ENCODE measurements at regions not wholly inside any gene's neighbourhood (a gene's known extent, or its start where the extent isn't known, plus 50 kb on each side); places are given as distances from the start of the nearest gene placed in this dataset.

DNA sequence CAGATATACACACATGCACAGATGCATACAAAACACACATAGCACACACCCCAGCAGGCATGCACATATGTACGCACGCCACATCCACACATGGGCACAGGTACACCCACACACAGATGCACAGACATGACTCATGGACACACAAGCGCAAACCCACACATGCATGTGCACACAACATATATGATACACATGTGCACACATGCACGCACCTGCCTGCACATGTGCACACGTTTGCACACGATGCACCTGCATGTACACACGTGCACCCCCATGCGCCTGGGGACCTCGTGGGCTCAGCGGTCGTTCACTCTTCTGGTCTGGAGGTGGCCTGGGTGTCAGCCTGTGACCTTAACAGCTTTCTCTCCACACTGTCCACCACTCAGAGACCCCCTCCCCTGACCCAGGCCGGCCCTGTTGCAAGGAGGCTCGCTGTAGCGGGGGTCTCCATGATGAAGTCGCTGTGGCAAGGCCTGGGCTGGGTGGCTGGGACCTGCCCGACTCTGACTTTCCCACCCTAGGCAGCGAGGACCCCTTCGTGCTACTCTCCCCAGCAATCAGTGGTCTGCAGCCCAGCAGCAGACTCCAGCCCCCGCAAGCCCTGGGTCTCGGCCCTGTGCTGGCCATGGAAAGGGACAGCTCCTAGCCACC, 92.1 kb upstream of the TTC34 start:
- Mint-ChIP-seq H3K27ac (ENCODE audit: unreplicated experiment) (no peak overlapping the region), H3K36me3 (ENCODE audit: low read depth) (peaks cover 13% of the 10 kb centered on the region), H3K4me1 (no peaks in the 10 kb centered on the region), H3K9me3 (peaks cover 12% of the 10 kb centered on the region), H3K4me3 (no peak overlapping the region), H3K27me3 (ENCODE audit: low read depth) (no peaks in the 10 kb centered on the region)
- DNase-seq (ENCODE audit: low read depth, low spot score) = no peak
- TF ChIP-seq CTCF (conservative IDR thresholded peaks at IDR 0.05) = no peak

DNA sequence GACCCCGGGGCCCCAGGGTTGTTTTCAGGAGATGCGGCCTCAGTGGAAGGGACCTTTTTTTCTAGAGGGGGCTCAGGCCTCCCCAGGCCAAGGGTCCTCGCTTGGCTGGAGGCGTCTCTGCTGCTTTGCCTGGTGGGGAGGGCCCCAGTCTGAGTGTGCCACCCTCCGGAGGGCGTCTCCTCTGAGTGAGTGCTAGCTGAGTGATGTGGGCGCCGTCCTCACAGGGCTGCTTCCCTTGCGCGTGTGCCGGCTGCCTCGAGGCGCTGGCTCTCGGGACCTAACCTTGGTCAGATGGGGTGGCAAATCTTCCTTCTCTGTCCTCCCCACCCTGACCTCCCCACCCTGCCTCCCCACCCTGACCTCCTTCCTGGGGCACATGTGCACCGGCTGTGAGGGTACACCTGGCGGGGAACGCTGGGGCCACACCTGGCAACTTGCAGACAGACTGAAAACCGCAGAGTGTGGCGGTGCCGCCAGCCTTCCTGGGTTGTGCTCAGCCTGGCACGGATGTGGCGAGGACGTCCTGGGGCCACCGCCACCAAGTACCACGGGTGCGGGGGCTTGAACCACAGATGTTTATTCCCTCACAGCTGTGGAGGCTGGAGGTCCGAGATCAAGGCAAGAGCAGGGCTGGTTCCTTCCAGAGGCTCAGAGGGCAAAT, 93.0 kb upstream of the TTC34 start:
- Mint-ChIP-seq H3K9me3 (peaks cover 12% of the 10 kb centered on the region), H3K27me3 (ENCODE audit: low read depth) (no peaks in the 10 kb centered on the region), H3K27ac (ENCODE audit: unreplicated experiment) (no peak overlapping the region), H3K4me3 (no peak overlapping the region), H3K4me1 (no peaks in the 10 kb centered on the region), H3K36me3 (ENCODE audit: low read depth) (peaks cover 13% of the 10 kb centered on the region)
- no peak for TF ChIP-seq CTCF (conservative IDR thresholded peaks at IDR 0.05)
- DNase-seq (ENCODE audit: low read depth, low spot score) = no peak

GRCh38 chr1:2896824-2897223, 95.3 kb upstream of the TTC34 start:
- Mint-ChIP-seq H3K27ac (ENCODE audit: unreplicated experiment) (no peak overlapping the region), H3K4me1 (no peaks in the 10 kb centered on the region), H3K36me3 (ENCODE audit: low read depth) (peaks cover 13% of the 10 kb centered on the region), H3K9me3 (peaks cover 12% of the 10 kb centered on the region), H3K27me3 (ENCODE audit: low read depth) (no peaks in the 10 kb centered on the region), H3K4me3 (no peak overlapping the region)
- DNase-seq (ENCODE audit: low read depth, low spot score) = no peak
- TF ChIP-seq CTCF (conservative IDR thresholded peaks at IDR 0.05) = no peak

DNA sequence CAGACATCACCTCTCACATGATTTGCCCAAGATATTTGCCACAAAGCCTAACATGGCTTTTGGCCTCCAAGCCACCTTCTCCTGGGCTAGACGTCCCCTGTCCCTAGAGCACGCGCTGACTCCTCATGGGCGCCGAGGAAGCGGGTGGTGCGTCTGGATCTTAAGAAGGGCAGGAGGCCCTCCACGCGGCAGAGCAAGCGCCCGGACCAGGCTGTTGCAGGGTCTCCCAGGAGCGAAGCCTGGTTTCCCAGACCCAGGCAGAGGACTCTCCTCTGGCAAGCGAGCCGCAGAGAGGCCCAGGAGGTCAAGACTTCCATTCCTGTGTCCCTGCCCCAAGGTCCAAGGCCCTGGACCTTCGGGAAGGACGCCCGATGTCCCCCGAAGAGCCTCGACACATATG, 101.7 kb upstream of the TTC34 start:
- no peak for DNase-seq (ENCODE audit: low read depth, low spot score)
- peaks cover 8% of the 10 kb centered on the region for H3K36me3 Mint-ChIP-seq (ENCODE audit: low read depth)
- no peaks in the 10 kb centered on the region for H3K4me1 Mint-ChIP-seq
- peaks cover 3% of the 10 kb centered on the region for H3K9me3 Mint-ChIP-seq
- no peak overlapping the region for H3K4me3 Mint-ChIP-seq
- H3K27ac Mint-ChIP-seq (ENCODE audit: unreplicated experiment) = no peak overlapping the region
- no peak for TF ChIP-seq CTCF (conservative IDR thresholded peaks at IDR 0.05)
- H3K27me3 Mint-ChIP-seq (ENCODE audit: low read depth) = no peaks in the 10 kb centered on the region

GRCh38 chr1:2904191-2904590, 102.7 kb upstream of the TTC34 start:
- no peak for TF ChIP-seq CTCF (conservative IDR thresholded peaks at IDR 0.05)
- H3K27ac Mint-ChIP-seq (ENCODE audit: unreplicated experiment) = no peak overlapping the region
- H3K27me3 Mint-ChIP-seq (ENCODE audit: low read depth) = no peaks in the 10 kb centered on the region
- no peak overlapping the region for H3K4me3 Mint-ChIP-seq
- no peak for DNase-seq (ENCODE audit: low read depth, low spot score)
- H3K4me1 Mint-ChIP-seq = no peaks in the 10 kb centered on the region
- peaks cover 8% of the 10 kb centered on the region for H3K36me3 Mint-ChIP-seq (ENCODE audit: low read depth)
- peaks cover 3% of the 10 kb centered on the region for H3K9me3 Mint-ChIP-seq
